Lower leg skin (tissue), 3 donors: ENCODE measurements at regions not wholly inside any gene's neighbourhood (a gene's known extent, or its start where the extent isn't known, plus 50 kb on each side); places are given as distances from the start of the nearest gene placed in this dataset.

Experiments used
- CTCF ChIP-seq, 3 donors: fragments of 450-650 bp; IDR thresholded peaks; one replicate each; pipeline ENCODE4 v1.5.1; 2016; ENCODE audit warnings: antibody characterized with exemption in 3 of 3, mild to moderate bottlenecking in 3 of 3, moderate library complexity in 2 of 3
- POLR2A ChIP-seq, 2 donors: fragments of 450-650 bp; IDR thresholded peaks; one replicate each; pipeline ENCODE4 v1.6.1; 2016 to 2017; ENCODE audit warnings: antibody characterized with exemption in 2 of 2, mild to moderate bottlenecking in 1 of 2, moderate library complexity in 1 of 2

- TF ChIP-seq POLR2A (IDR thresholded peaks at IDR 0.05): no peak
- no peak for TF ChIP-seq CTCF (IDR thresholded peaks at IDR 0.05)
Observed at GRCh38 chr18:38010971-38011857, 445.6 kb upstream of the CELF4 start.
